HL-60 (cell line): ENCODE measurements at regions not wholly inside any gene's neighbourhood (a gene's known extent, or its start where the extent isn't known, plus 50 kb on each side); places are given as distances from the start of the nearest gene placed in this dataset.

Experiments used
- DNase-seq, 2 experiments: peaks; one replicate each; pipeline ENCODE4 v3.0.0-alpha.2; 2010 to 2020; ENCODE audit warnings: low read depth in 1 of 2, low spot score in 1 of 2
- H3K27ac ChIP-seq: fragments of 250-450 bp; sonication (Bioruptor Pico); replicated peaks from 2 replicates; pipeline ENCODE4 v1.5.1; 2020; ENCODE audit warnings: mild to moderate bottlenecking, moderate library complexity
- H3K27me3 ChIP-seq: fragments of 250-450 bp; sonication (Bioruptor Pico); 2 replicates; pipeline ENCODE4 v1.5.1; 2021; ENCODE audit warnings: mild to moderate bottlenecking, moderate library complexity; ENCODE audit not compliant: insufficient read depth, poor library complexity, severe bottlenecking
- H3K4me3 ChIP-seq: replicated peaks from 2 replicates; pipeline ENCODE4 v1.5.1; 2011; ENCODE audit warnings: mild to moderate bottlenecking, control low read depth, low read length; ENCODE audit not compliant: insufficient read depth
- GABPA ChIP-seq: IDR thresholded peaks from 2 replicates; pipeline ENCODE4 v1.6.1; 2012; ENCODE audit warnings: low read depth
- POLR2AphosphoS5 ChIP-seq: IDR thresholded peaks from 2 replicates; pipeline ENCODE4 v1.6.1; 2012; ENCODE audit warnings: low read depth
- REST ChIP-seq: IDR thresholded peaks from 2 replicates; pipeline ENCODE4 v1.6.1; 2012; ENCODE audit warnings: low read depth; ENCODE audit not compliant: insufficient replicate concordance
- SPI1 ChIP-seq: IDR thresholded peaks from 2 replicates; pipeline ENCODE4 v1.6.1; 2012; ENCODE audit warnings: low read depth, mild to moderate bottlenecking, borderline replicate concordance
- TF ChIP-seq, protein P1 (sequence below): IDR thresholded peaks from one replicate; pipeline ENCODE4 v1.5.1; 2011; ENCODE audit warnings: low read length, control low read depth, inconsistent platforms; ENCODE audit not compliant: insufficient read depth

DNA sequence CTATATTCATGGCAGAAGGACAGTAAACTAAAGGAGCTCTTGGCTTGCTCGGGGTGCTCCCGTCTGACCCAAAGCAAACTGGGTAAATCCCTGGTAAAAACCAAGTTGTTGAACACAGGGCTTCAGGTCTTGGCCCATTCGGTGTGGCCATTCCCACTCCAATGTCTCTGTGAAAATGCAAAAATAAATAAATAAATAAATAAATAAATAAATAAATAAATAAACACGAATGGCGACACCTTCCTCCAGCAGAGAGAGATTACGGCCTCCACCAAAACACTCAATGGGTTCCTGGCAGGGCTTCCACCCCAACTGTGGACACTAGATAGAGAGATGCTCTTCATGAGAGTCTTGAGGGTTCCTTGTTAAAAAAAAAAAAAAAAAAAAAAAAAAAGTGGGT lies 325.3 kb downstream of the SOX9 start:
- TF ChIP-seq POLR2AphosphoS5 (no peak), SPI1 (no peak), REST (no peak), GABPA (no peak)
- TF ChIP-seq, protein P1, sequence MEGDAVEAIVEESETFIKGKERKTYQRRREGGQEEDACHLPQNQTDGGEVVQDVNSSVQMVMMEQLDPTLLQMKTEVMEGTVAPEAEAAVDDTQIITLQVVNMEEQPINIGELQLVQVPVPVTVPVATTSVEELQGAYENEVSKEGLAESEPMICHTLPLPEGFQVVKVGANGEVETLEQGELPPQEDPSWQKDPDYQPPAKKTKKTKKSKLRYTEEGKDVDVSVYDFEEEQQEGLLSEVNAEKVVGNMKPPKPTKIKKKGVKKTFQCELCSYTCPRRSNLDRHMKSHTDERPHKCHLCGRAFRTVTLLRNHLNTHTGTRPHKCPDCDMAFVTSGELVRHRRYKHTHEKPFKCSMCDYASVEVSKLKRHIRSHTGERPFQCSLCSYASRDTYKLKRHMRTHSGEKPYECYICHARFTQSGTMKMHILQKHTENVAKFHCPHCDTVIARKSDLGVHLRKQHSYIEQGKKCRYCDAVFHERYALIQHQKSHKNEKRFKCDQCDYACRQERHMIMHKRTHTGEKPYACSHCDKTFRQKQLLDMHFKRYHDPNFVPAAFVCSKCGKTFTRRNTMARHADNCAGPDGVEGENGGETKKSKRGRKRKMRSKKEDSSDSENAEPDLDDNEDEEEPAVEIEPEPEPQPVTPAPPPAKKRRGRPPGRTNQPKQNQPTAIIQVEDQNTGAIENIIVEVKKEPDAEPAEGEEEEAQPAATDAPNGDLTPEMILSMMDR, result no peak
- Histone ChIP-seq H3K27ac (no peak overlapping the region), H3K4me3 (no peak overlapping the region), H3K27me3 (no peaks in the 10 kb centered on the region)
- DNase-seq, result no peak

DNA sequence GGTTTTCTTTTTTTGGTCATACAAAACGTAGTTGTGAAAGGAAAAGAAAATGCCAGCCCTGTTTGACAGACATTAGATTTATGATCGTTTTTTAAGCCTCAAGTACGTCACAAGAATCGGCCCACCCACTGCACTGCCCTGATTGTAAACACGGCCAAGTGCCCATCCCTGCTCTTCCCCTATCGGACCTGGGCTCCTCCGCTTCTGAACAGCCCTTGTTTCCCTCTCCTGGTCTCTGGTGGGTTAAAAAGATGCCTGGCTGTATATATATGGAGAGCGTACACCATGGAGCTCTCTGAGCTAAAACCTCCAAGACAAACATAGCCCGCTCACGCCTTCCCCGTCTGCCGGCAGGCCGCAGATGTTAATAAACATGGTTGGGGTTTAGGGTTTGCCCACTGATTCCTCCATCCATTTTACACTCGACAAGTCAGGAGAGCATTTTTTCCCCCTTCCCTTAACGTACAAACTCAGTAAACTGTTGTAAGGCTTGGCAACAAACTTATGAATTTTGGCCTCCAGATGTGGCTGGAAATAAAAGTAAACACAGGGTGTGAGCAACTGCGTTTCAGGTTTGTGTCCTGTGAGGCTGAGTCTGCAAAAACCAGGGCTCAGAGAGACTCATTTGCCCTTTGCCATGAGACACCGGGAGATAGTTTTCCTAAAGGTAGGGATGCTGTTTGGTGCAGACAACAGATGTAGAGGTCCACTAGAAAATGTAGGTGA lies 325.9 kb downstream of the SOX9 start:
- Histone ChIP-seq H3K4me3 (no peak overlapping the region), H3K27ac (no peak overlapping the region), H3K27me3 (no peaks in the 10 kb centered on the region)
- TF ChIP-seq, protein P1, result no peak
- TF ChIP-seq SPI1 (no peak), REST (no peak), POLR2AphosphoS5 (no peak)
- no peak for DNase-seq

DNA sequence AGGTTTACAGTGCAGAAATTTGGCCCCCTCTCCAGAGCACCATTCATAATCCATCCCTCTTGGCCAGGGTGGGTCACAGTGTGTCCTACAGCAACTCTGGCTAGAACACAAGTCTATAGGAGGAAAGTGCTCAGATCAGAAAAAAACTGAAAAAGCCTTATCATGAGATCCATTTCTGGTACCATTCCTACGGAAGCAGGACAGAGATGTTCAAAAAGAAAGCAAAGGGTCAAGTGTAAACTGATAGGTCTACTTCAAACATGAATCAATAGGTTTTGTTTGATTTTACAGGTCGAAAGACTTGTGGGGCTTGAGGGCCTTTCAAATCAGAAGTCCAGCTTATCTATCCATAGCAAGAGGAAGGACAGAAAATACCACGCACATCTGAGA lies 326.4 kb downstream of the SOX9 start:
- DNase-seq, result no peak
- TF ChIP-seq REST (no peak), POLR2AphosphoS5 (no peak), GABPA (no peak), SPI1 (no peak)
- TF ChIP-seq, protein P1, result no peak
- no peak overlapping the region for H3K27ac ChIP-seq
- H3K27me3 ChIP-seq, result no peaks in the 10 kb centered on the region
- H3K4me3 ChIP-seq, result no peak overlapping the region
